Stimulated activated CD8-positive, alpha-beta memory T cell treated with anti-CD3 and anti-CD28 coated beads, Interleukin-2, amount 100 ng/mL, for 1 hour (primary cell): ENCODE measurements at regions not wholly inside any gene's neighbourhood (a gene's known extent, or its start where the extent isn't known, plus 50 kb on each side); places are given as distances from the start of the nearest gene placed in this dataset.
"Not testable (repeated sequence)": the region's sequence is repeated elsewhere in the genome, so short reads cannot be mapped to it uniquely, and the experiment has no call there.

Source experiments
- DNase-seq, 2 donors: peaks; one replicate each; pipeline ENCODE4 v3.0.0-alpha.2; 2020; ENCODE audit warnings: low read depth in 2 of 2

DNA sequence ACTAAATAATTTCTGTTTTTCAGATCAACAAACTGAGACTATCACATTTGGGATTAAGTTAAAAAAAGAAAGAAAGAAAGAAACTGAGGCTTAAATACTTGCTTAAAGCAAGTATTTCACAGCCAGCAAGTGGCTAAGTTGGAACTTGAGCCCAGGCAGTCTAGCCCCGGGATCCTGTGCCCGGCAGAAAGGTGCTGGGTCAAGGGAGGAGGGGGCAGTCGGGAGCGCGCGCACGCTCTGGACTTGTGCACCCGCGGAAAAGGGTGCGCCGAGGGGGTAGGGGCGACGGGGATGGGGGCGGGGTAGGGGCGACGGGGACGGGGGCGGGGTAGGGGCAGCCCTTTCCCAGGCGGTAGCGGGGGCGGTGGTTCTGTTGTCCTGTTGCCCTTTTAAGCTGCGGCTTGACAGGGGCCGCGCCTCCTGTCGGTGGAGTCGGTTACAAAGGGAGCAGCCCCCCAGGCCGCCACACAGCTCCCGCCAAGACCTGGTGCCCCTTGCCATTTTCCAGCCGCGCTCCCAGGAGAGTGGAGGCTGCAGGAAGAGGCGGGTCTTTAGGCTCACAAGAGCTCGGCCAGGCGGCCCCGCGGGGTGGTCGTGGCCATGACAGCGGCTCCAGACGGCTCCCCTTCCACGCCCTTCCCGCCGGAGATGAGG lies 60.6 kb downstream of the GOLGA8T start:
- DNase-seq = not testable (repeated sequence)

DNA sequence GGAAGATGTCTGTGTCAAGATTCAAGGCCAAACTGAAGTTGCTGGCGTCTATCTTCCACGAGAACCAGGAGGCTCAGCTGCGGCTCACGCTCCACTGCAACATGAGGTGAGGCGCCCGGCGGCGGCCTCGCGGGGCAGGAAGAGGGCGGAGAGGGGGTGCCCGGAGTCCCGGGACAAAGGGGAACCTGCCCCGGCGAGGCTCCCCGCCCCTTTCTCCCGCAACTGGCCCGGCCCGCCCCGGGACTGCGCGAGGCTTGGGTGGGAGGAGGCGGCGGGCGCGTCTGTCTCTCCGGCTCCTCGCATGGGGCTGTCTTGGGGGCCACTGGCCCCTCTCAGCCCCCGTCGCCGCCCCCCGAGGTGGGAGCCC lies 61.1 kb downstream of the GOLGA8T start:
- peak in 1 of 2 donors; percentile 1 for DNase-seq

DNA sequence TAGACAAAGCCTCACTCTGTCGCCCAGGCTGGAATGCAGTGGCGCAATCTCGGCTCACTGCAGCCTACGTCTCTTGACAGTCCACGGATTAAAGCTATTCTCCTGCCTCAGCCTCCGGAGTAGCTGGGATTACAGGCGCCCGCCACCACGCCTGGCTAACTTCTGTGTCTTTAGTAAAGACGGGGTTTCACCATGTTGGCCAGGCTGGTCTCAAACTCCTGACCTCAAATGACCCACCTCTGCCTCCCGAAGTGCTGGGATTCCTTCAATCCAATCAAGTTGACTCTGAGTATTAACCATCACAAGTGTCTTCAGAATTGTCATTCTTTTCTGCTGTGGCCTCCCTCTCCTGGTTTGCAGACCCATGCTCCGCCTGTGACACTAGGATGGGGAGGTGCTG lies 61.9 kb downstream of the GOLGA8T start:
- not testable (repeated sequence) for DNase-seq

DNA sequence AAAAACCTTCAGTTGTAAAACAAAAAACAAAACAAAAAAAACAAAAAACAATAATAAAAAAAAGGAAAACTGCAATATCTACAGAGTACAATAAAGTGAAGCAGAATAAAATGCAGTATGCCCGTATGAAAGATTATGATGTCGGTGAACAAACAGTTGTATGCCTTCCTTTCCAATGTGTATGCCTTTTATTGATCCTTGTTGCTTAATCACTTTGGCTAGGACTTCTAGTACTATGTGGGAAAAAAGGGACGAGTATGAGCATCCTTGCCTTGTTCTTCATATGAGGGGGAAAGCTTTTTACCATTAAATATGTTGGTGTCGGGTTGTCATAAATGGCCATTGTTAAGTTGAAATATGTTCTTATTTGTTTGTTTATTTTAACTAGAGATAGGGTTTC lies 66.7 kb downstream of the GOLGA8T start:
- not testable (repeated sequence) for DNase-seq

DNA sequence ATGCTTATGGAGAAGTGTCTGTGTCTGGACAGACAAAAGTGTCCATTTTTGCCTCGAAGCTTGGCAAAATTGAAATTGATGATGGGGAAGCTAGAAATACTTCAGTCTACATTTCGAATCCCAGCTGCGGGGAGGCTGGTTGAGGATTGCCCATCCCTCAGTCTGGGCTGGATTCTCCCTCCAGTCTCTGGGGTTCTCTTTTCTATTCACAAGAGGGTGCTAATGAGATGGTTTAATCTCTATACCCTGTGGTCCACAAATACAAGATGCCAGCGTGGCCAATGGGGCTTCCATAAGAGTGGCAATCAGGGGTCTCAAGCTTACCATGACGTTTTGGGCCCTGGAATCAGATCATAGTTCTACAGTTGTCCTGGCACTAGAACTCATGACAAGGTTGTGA lies 78.9 kb downstream of the GOLGA8T start:
- not testable (repeated sequence) for DNase-seq

DNA sequence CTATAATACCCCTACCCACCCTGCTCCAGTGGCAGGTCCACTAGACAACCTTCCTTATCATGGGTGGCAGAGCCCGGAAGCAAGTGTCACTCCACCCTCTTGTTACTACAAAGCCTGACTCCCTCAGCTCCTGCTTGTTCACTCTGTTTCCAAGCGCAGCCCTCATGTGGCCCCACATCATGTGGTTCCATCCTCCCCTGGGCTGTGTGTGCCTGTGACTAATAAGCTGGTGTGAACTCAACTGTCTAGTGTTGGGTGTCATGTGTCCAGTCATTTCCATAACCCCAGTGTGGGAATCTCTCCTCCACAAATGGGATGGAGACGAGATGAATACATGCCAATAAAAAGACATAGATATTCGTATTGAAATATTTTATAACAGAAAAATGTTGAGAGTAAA lies 87.0 kb downstream of the GOLGA8T start:
- DNase-seq = not testable (repeated sequence)

DNA sequence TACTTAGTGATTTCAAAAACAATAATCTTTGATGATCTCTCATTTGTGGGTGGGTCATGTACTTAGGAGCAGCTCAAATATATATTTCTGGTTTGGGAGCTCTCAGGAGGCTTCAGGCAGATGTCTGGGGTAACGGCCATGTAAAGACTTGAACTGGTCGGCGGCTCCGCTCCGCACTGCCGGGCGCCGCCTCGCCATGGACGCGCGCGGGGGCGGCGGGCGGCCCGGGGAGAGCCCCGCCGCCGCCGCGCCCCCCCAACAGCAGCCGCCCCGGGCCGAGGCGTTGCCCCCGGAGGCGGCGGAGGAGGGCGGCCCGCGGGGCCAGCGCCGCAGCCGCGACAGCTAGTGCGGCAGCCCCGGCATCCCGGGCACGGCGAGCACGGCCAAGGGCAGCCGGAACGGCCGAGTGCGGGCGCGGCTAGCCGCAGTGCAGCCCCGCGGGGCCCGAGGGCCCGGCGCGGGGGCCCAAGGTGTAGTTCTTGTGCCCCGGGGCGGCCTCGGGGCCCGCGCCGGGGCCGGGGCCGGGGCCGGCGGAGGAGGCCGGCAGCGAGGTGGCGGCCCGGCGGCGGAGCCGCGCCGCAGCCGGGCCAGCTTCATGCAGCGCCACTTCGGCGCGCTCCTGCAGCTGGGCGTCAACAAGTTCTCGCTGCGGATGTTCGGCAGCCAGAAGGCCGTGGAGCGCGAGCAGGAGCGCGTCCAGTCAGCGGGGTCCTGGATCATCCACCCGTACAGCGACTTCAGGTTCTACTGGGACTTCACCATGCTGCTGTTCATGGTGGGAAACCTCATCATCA lies 88.1 kb downstream of the GOLGA8T start:
- DNase-seq = not testable (repeated sequence)

DNA sequence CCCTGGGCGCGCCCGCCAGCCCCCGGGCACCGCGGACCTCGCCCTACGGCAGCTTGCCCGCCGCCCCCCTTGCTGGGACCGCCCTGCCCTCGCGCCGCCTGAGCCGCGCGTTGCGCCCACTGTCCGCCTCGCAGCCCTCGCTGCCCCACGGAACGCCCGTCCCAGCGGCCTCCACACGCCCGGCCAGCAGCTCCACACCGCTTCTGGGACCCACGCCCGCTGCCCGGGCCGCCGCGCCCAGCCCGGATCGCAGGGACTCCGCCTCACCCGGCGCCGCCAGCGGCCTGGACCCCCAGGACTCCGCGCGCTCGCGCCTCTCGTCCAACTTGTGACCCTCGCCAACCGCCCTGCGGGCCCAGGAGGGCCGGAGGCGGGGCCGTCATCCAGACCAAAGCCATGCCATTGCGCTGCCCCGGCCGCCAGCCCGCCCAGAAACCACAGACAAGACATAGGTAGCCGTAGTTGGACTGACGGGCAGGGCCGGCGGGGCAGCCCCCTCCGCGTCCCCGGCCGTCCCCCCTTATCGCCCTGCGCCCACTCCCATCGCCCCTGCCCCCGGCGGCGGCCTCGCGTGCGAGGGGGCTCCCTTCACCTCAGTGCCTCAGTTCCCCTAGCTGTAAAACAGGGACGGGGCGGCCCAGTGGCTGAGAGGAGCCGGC lies 90.5 kb downstream of the GOLGA8T start:
- not testable (repeated sequence) for DNase-seq

DNA sequence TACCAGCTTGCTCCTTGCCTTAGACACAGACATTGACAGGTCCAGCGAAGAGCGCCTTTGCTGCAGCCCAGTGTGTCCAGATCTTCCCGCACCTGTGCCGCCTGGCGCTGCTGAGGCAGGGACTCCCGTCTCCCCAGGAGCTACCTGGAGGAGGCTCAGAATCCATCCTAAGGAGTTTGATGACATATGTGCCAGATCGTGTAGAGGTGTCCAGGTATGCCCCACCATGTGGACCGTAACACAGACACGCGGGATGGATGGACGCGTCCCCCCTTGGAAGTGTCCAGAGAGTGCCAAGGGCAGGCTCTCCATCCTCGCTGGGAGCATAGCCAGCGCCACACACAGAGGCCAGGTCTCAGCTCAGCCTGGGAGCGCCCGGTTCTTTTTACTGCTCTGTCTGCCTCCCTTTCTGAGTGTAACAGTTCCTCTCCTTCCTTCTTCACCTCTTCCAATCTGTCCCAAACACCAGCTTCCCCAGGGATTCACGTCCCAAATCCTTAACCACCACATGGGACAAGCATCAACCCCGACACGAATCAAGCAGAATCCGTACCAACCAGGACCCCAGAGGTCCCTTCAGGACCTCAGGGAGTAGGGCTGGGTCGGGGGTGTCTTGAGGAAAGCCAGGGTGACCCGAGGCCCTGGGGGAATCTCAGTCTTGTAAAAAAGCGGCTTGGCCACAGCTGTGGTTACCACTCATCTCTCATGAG lies 126.7 kb downstream of the GOLGA8T start:
- not testable (repeated sequence) for DNase-seq

DNA sequence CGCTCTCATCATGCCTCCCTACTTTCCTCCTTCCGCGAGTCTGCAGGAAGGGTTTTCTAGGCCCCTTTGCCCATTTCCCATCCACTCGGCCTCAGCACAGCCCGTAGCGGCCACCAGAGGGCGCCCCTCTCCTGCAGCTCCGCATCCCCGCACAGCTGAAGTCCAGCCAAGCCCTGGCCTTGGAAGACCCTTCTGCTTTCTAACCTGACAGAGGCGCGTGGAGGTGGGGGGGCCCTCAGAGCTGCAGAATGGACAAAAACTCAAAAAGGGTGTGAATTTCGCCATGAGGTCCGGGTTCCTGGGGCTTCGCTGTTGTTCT lies 127.2 kb downstream of the GOLGA8T start:
- DNase-seq = not testable (repeated sequence)

DNA sequence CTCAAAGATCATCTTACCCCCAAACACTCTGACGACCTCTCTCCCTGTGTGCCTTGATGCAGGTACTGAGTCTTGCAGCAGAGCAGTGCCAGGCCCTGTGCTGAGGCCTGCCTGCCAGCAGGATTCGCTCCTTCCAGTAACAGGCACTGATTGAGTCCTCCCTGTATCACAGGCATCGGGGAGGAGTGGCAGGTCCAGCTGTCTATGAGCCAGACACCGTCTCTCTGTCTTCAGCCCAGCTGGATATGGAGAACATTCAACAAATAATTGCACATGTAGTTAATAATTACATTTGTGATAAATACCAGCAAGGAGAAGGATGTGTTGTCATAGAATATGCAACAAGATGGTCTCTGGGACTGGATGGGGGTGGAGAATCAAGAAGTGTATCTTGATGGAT lies 129.1 kb downstream of the GOLGA8T start:
- DNase-seq = not testable (repeated sequence)

DNA sequence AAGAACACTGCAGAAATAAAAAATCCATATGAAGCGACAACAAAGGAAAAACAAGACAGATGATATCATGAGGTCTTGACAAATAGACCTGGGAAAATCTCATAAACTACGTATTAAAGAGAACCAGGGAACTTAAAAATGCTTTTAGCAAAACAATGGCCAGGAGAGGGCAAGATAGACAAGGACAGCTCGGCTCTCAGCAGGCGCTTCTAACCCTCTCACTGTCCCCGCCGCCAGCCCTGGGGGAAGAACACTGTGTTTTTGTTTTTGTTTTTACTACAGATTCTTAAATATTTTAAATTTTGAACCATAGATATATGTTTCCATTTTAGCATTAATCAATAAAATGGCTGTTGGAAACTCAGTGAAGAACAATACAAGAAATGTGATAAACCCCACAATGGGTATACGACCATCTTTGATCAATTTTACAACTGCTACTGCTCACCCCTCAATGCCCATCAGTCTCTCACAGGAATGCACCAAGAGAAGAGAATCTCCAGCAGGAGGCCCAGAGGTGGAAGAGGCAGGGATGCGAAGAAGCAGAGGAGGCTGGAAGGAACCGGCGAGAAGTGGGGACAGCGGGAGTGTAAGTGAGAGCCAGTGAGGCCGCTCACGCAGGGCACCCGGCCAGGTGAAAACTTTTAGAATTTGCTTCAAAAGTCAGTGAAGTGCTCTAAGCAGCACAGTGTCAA lies 98.0 kb downstream of the CHRFAM7A start:
- not testable (repeated sequence) for DNase-seq

DNA sequence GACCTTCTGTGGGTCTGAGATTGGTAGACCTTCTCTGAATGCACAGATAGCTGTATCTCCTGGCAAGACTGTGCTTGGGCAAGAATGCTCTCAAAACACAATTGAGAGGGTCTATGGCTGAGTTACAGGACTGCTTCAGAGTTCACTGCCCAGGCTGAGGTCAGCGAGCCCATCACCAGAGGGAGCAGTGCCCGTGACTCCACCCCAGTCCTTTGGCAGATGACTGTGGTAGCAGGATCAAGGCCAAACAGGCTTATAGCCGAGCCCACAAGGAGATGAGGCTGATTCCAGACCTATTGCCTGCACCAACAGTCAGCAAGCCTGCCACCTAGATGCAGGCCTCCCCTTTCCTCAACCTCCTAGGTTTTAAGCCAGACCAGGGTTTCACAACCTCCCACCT lies 89.4 kb downstream of the CHRFAM7A start:
- not testable (repeated sequence) for DNase-seq
